ENCODE measurements at regions not wholly inside any gene's neighbourhood (a gene's known extent, or its start where the extent isn't known, plus 50 kb on each side); places are given as distances from the start of the nearest gene placed in this dataset.

- Histone ChIP-seq H3K4me3 (replicated peaks in 1 of 3; ENCODE audit: insufficient read depth in 1 of 3, low read depth in 1 of 3, low read length in 3 of 3) (no peak overlapping the region), H2AFZ (ENCODE audit: low read depth, low read length) (no peak overlapping the region), H3K36me3 (ENCODE audit: control insufficient read depth in 2 of 2, extremely low read depth in 1 of 2, insufficient read depth in 2 of 2, low read length in 2 of 2) (no peaks in the 10 kb centered on the region), H3K27ac (ENCODE audit: insufficient read depth, low read depth, low read length) (no peak overlapping the region), H4K20me1 (replicated peaks; ENCODE audit: control insufficient read depth, extremely low read depth, insufficient read depth, low read length) (no peaks in the 10 kb centered on the region), H3K9me3 (replicated peaks; ENCODE audit: control insufficient read depth, insufficient read depth, low read length) (no peaks in the 10 kb centered on the region), H3K9me1 (replicated peaks; ENCODE audit: control insufficient read depth, extremely low read depth, insufficient read depth, low read length) (no peaks in the 10 kb centered on the region), H3K4me2 (ENCODE audit: insufficient read depth, low read length) (no peak overlapping the region), H3K9ac (replicated peaks; ENCODE audit: extremely low read depth, insufficient read depth, low read length) (no peak overlapping the region), H3K4me1 (ENCODE audit: control insufficient read depth, extremely low read depth, insufficient read depth, low read length) (no peaks in the 10 kb centered on the region), H3K79me2 (ENCODE audit: control insufficient read depth, insufficient read depth, low read length) (no peaks in the 10 kb centered on the region), H3K27me3 (ENCODE audit: control insufficient read depth in 2 of 2, insufficient read depth in 2 of 2, low read length in 2 of 2) (no peaks in the 10 kb centered on the region)
- no peak for FAIRE-seq
- POLR2A ChIA-PET: no interaction called here
- TF ChIP-seq EZH2 (IDR thresholded peaks at IDR 0.05; ENCODE audit: borderline replicate concordance, low read depth, low read length, severe bottlenecking): no peak
- TF ChIP-seq MYC (IDR thresholded peaks at IDR 0.05; ENCODE audit: low read depth, low read length): no peak
- TF ChIP-seq POLR2AphosphoS5 (IDR thresholded peaks at IDR 0.05; ENCODE audit: insufficient read depth, low read depth, low read length): no peak
- TF ChIP-seq GATA2 (IDR thresholded peaks at IDR 0.05; ENCODE audit: insufficient read depth, insufficient read length, low read depth, low read length): no peak
- no peak for TF ChIP-seq CTCF (IDR thresholded peaks at IDR 0.05; ENCODE audit: extremely low read depth in 1 of 2, insufficient read depth in 1 of 2, low read depth in 1 of 2, low read length in 2 of 2)
- no peak for TF ChIP-seq FOS (IDR thresholded peaks at IDR 0.05; ENCODE audit: borderline replicate concordance, insufficient read depth, low read length)
- no peak for TF ChIP-seq JUN (IDR thresholded peaks at IDR 0.05; ENCODE audit: borderline replicate concordance, insufficient read depth, insufficient read length, low read depth)
- TF ChIP-seq MAX (IDR thresholded peaks at IDR 0.05; ENCODE audit: insufficient read depth, insufficient read length): no peak
- no peak for TF ChIP-seq POLR2A (IDR thresholded peaks at IDR 0.05; ENCODE audit: low read depth, low read length)
- no peak for DNase-seq (ENCODE audit: low read depth, low spot score)
- dilution Hi-C loops (cut with MboI; ENCODE audit: extremely low pct_ligation_motif_present, low sequenced_read_pairs) (no loop called here), intact Hi-C loops (cut with micrococcal nuclease) (no loop called here)
- no TSS peak for BruUV-seq (replicated peaks)
- CTCF ChIA-PET: no interaction called here
These were observed 51.6 kb upstream of the STOX2 start for GRCh38 chr4:183853548-183853940.
